ENCODE measurements at regions not wholly inside any gene's neighbourhood (a gene's known extent, or its start where the extent isn't known, plus 50 kb on each side); places are given as distances from the start of the nearest gene placed in this dataset.

- no peak for DNase-seq (ENCODE audit: low spot score)
- peak; percentile 43 for ATAC-seq (ENCODE audit: low FRiP score)
Measured at GRCh38 chr9:32723789-32724325, 59.5 kb upstream of the TMEM215 start.

DNA sequence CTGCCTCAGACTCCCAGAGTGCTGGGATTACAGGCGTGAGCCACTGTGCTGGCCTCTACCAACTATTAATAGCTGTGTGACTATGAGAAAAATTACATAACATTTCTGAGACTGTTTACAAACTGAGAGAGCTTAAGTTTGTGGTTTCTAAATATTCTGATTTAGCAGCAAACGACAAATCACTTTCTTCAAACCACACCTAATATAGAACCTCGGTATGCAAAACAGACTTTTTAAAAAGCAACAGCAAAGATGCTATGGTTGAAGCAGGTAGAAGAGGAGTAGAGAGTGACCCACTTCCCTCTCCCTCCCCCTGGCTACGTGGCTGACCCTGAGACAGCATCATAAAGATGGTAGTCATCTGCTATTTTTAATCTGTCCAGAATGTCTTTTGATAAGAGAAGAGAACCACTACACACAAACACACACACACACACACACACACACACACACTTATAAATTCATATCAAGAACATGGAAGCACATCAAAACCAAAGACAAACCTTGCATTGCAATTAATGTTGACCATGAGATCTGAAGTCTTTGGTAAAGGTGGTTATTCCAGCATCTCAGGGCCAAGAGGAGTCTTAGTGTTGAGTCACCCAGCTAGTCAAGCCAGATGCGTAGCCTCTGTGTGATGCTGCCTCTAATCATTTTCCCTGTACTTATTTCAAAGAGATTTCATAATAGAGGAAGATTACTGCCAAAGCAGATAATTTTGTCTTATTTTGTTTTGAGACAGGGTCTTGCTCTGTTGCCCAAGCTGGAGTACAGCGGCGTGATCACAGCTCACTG, 58.1 kb upstream of the TMEM215 start:
- TF ChIP-seq CTCF (IDR thresholded peaks at IDR 0.05) = no peak
- ATAC-seq (ENCODE audit: low FRiP score) = no peak
- DNase-seq (ENCODE audit: low spot score) = no peak

More at GRCh38 chr9:32723789-32724325, 59.5 kb upstream of the TMEM215 start:
- no peak for TF ChIP-seq CTCF (IDR thresholded peaks at IDR 0.05)

- no peak for ATAC-seq (ENCODE audit: low FRiP score)
- TF ChIP-seq CTCF (IDR thresholded peaks at IDR 0.05) = no peak
- DNase-seq (ENCODE audit: low spot score) = no peak
Measured at GRCh38 chr9:32728181-32728580, 55.2 kb upstream of the TMEM215 start.

All from omental fat pad (tissue), 3 donors.